ENCODE measurements at regions not wholly inside any gene's neighbourhood (a gene's known extent, or its start where the extent isn't known, plus 50 kb on each side); places are given as distances from the start of the nearest gene placed in this dataset.
A peak's percentile ranks its signal among the peaks of the same experiment; 100 is the strongest.

GRCh38 chr5:163041254-163041653 lies 396.1 kb upstream of the CCNG1 start (continued):
- TF ChIP-seq ZNF462 (CRISPR knock-in tag; IDR thresholded peaks at IDR 0.05) (no peak), STAT1 (IDR thresholded peaks at IDR 0.05; ENCODE audit: unreplicated experiment) (no peak), EZH2phosphoT487 (IDR thresholded peaks at IDR 0.05; ENCODE audit: unreplicated experiment) (no peak), ZNF114 (CRISPR knock-in tag; IDR thresholded peaks at IDR 0.05) (no peak), JUNB (IDR thresholded peaks at IDR 0.05; ENCODE audit: unreplicated experiment) (no peak), ZNF331 (CRISPR knock-in tag; IDR thresholded peaks at IDR 0.05; ENCODE audit: low read depth) (no peak), CREB1 (CRISPR knock-in tag; IDR thresholded peaks at IDR 0.05; ENCODE audit: low read depth) (no peak), EZH2 (IDR thresholded peaks at IDR 0.05; ENCODE audit: low read depth, unreplicated experiment) (no peak)

GRCh38 chr5:163079618-163080017 lies 357.8 kb upstream of the CCNG1 start:
- DNase-seq (ENCODE audit: low spot score): peak; percentile 51
- Mint-ChIP-seq H3K27ac (no peak overlapping the region), H3K4me3 (no peak overlapping the region), H3K9me3 (peaks cover 29% of the 10 kb centered on the region), H3K36me3 (ENCODE audit: low read depth) (0 out of 3 replicates have a peak, but pooled peaks cover 13% of the 10 kb centered on the region), H3K4me1 (no peaks in the 10 kb centered on the region), H3K27me3 (ENCODE audit: insufficient read depth, low read depth, poor library complexity) (no peaks in the 10 kb centered on the region)
- H3K79me2 ChIP-seq (replicated peaks; ENCODE audit: insufficient read depth): no peaks in the 10 kb centered on the region
- no peak overlapping the region for H3K27ac ChIP-seq (ENCODE audit: low read depth)
- no peaks in the 10 kb centered on the region for H4K20me1 ChIP-seq (replicated peaks; ENCODE audit: insufficient read depth)
- ATAC-seq: no peak
- H3K36me3 ChIP-seq (ENCODE audit: insufficient read depth): no peaks in the 10 kb centered on the region
- H3K27me3 ChIP-seq (ENCODE audit: insufficient read depth): no peaks in the 10 kb centered on the region
- H3K9me2 ChIP-seq (ENCODE audit: insufficient read depth): no peaks in the 10 kb centered on the region; the same call in 1 of the 2 replicates
- no peak overlapping the region for H3K4me2 ChIP-seq
- no peaks in the 10 kb centered on the region for H3K4me1 ChIP-seq (ENCODE audit: insufficient read depth)
- no peak for TF ChIP-seq ZNF331 (CRISPR knock-in tag; IDR thresholded peaks at IDR 0.05; ENCODE audit: low read depth)
- TF ChIP-seq CTCF (conservative IDR thresholded peaks at IDR 0.05; ENCODE audit: low read depth in 2 of 2): peak; percentile 60 to 68
- no peak overlapping the region for H2AFZ ChIP-seq
- no peak overlapping the region for H3K4me3 ChIP-seq
- H3F3A ChIP-seq (replicated peaks; ENCODE audit: low read depth): no peaks in the 10 kb centered on the region

Measured in GM23338 (cell line).